ENCODE measurements at regions not wholly inside any gene's neighbourhood (a gene's known extent, or its start where the extent isn't known, plus 50 kb on each side); places are given as distances from the start of the nearest gene placed in this dataset.

DNA sequence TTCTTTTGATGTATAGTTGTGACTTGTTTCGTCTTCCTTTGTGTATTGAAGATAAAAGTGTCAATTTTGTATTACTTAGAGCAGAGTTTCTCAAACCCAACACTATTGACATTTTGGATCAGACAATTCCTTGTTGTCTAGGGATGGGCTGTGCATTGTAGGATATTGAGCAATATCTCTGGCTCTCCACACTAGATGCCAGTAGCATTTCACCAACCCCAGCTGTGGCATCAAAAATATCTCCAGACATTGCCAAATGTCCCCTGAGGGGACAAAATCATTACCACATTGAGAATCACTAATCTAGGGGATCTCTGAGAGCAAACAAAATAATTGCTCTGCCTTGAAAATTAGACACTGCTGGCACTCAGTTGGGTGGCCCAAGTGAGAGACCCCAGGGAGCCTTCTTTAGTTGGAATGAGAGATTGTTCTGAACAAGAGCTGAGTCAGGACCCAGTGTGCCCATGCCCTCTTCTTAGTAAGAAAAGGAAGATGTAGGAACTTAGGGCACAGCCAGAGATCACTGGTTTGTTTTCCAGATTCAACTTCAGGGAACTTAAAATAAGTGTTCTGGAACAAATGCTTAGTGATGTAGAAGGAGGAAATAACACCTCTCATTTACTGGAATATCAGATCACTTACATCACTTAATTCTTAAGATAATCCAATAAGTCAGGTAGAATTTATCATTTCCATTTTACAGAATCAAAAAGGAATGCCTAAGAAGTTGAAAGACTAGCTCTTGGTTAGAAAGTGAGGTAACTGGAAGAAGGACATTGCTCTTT is 466.6 kb upstream of the TNP1 start (continued):
- TF ChIP-seq, protein P1, sequence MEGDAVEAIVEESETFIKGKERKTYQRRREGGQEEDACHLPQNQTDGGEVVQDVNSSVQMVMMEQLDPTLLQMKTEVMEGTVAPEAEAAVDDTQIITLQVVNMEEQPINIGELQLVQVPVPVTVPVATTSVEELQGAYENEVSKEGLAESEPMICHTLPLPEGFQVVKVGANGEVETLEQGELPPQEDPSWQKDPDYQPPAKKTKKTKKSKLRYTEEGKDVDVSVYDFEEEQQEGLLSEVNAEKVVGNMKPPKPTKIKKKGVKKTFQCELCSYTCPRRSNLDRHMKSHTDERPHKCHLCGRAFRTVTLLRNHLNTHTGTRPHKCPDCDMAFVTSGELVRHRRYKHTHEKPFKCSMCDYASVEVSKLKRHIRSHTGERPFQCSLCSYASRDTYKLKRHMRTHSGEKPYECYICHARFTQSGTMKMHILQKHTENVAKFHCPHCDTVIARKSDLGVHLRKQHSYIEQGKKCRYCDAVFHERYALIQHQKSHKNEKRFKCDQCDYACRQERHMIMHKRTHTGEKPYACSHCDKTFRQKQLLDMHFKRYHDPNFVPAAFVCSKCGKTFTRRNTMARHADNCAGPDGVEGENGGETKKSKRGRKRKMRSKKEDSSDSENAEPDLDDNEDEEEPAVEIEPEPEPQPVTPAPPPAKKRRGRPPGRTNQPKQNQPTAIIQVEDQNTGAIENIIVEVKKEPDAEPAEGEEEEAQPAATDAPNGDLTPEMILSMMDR (conservative IDR thresholded peaks at IDR 0.05; ENCODE audit: low read depth in 2 of 2): no peak
- TF ChIP-seq EZH2phosphoT487 (IDR thresholded peaks at IDR 0.05; ENCODE audit: unreplicated experiment): no peak
- no peak for TF ChIP-seq POLR2AphosphoS5 (IDR thresholded peaks at IDR 0.05; ENCODE audit: low read depth)
- no peak for TF ChIP-seq NANOG (IDR thresholded peaks at IDR 0.05; ENCODE audit: borderline replicate concordance)
- no peak for TF ChIP-seq ZNF331 (CRISPR knock-in tag; IDR thresholded peaks at IDR 0.05; ENCODE audit: low read depth)
- TF ChIP-seq CREB1 (CRISPR knock-in tag; IDR thresholded peaks at IDR 0.05; ENCODE audit: low read depth): no peak
- TF ChIP-seq JUNB (IDR thresholded peaks at IDR 0.05; ENCODE audit: unreplicated experiment): no peak

DNA sequence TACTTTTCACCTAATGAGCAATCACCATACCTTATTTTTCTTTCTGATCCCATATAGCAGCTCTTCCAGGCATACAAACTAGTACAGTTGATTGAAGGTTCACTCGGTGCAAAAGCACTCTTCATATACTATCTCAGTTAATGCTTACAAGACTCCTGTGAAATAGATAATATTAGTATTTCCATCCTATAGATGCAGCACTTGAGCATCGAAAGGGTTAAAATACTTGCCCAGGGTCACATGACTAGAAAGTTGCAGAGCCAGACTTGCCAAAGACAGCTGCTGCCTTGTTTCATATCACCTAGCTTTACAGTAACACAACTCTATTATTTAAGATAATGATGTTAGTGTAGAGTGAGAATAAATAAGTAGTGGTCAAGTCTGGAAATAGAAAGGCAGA is 466.0 kb upstream of the TNP1 start:
- H3K4me1 ChIP-seq (ENCODE audit: insufficient read depth): peaks cover 5% of the 10 kb centered on the region
- no peak overlapping the region for H3K27ac Mint-ChIP-seq
- TF ChIP-seq CREB1 (CRISPR knock-in tag; IDR thresholded peaks at IDR 0.05; ENCODE audit: low read depth) (no peak), STAT1 (IDR thresholded peaks at IDR 0.05; ENCODE audit: unreplicated experiment) (no peak), EZH2 (IDR thresholded peaks at IDR 0.05; ENCODE audit: low read depth, unreplicated experiment) (no peak), POLR2AphosphoS5 (IDR thresholded peaks at IDR 0.05; ENCODE audit: low read depth) (no peak), ZNF331 (CRISPR knock-in tag; IDR thresholded peaks at IDR 0.05; ENCODE audit: low read depth) (no peak), NANOG (IDR thresholded peaks at IDR 0.05; ENCODE audit: borderline replicate concordance) (no peak), JUNB (IDR thresholded peaks at IDR 0.05; ENCODE audit: unreplicated experiment) (no peak), ZNF114 (CRISPR knock-in tag; IDR thresholded peaks at IDR 0.05) (no peak), EZH2phosphoT487 (IDR thresholded peaks at IDR 0.05; ENCODE audit: unreplicated experiment) (no peak)
- TF ChIP-seq, protein P2, sequence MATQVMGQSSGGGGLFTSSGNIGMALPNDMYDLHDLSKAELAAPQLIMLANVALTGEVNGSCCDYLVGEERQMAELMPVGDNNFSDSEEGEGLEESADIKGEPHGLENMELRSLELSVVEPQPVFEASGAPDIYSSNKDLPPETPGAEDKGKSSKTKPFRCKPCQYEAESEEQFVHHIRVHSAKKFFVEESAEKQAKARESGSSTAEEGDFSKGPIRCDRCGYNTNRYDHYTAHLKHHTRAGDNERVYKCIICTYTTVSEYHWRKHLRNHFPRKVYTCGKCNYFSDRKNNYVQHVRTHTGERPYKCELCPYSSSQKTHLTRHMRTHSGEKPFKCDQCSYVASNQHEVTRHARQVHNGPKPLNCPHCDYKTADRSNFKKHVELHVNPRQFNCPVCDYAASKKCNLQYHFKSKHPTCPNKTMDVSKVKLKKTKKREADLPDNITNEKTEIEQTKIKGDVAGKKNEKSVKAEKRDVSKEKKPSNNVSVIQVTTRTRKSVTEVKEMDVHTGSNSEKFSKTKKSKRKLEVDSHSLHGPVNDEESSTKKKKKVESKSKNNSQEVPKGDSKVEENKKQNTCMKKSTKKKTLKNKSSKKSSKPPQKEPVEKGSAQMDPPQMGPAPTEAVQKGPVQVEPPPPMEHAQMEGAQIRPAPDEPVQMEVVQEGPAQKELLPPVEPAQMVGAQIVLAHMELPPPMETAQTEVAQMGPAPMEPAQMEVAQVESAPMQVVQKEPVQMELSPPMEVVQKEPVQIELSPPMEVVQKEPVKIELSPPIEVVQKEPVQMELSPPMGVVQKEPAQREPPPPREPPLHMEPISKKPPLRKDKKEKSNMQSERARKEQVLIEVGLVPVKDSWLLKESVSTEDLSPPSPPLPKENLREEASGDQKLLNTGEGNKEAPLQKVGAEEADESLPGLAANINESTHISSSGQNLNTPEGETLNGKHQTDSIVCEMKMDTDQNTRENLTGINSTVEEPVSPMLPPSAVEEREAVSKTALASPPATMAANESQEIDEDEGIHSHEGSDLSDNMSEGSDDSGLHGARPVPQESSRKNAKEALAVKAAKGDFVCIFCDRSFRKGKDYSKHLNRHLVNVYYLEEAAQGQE (IDR thresholded peaks at IDR 0.05; ENCODE audit: unreplicated experiment): no peak
- TF ChIP-seq, protein P3, sequence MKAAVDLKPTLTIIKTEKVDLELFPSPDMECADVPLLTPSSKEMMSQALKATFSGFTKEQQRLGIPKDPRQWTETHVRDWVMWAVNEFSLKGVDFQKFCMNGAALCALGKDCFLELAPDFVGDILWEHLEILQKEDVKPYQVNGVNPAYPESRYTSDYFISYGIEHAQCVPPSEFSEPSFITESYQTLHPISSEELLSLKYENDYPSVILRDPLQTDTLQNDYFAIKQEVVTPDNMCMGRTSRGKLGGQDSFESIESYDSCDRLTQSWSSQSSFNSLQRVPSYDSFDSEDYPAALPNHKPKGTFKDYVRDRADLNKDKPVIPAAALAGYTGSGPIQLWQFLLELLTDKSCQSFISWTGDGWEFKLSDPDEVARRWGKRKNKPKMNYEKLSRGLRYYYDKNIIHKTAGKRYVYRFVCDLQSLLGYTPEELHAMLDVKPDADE (IDR thresholded peaks at IDR 0.05): no peak
- TF ChIP-seq, protein P1 (conservative IDR thresholded peaks at IDR 0.05; ENCODE audit: low read depth in 2 of 2): no peak

More for the DNA sequence above, 466.0 kb upstream of the TNP1 start:
- Mint-ChIP-seq H3K4me3 (no peak overlapping the region), H3K36me3 (ENCODE audit: low read depth) (no peaks in the 10 kb centered on the region), H3K27me3 (ENCODE audit: insufficient read depth, low read depth, poor library complexity) (no peaks in the 10 kb centered on the region), H3K9me3 (peaks cover 3% of the 10 kb centered on the region; the same call in 1 of the 3 replicates), H3K4me1 (peaks cover 14% of the 10 kb centered on the region; the same call in 2 of the 3 replicates)
- Histone ChIP-seq H3K4me2 (no peak overlapping the region), H2AFZ (peak overlapping the region; percentile 5; the same call in 1 of the 2 replicates), H3K9me2 (ENCODE audit: insufficient read depth) (no peaks in the 10 kb centered on the region), H3K4me3 (no peak overlapping the region), H3K36me3 (ENCODE audit: insufficient read depth) (no peaks in the 10 kb centered on the region), H4K20me1 (replicated peaks; ENCODE audit: insufficient read depth) (no peaks in the 10 kb centered on the region), H3K27me3 (ENCODE audit: insufficient read depth) (no peaks in the 10 kb centered on the region), H3F3A (replicated peaks; ENCODE audit: low read depth) (no peaks in the 10 kb centered on the region), H3K79me2 (replicated peaks; ENCODE audit: insufficient read depth) (no peaks in the 10 kb centered on the region), H3K27ac (ENCODE audit: low read depth) (no peak overlapping the region)
- DNase-seq (ENCODE audit: low spot score) (no peak), ATAC-seq (no peak)
